PC-9 (cell line): ENCODE measurements at regions not wholly inside any gene's neighbourhood (a gene's known extent, or its start where the extent isn't known, plus 50 kb on each side); places are given as distances from the start of the nearest gene placed in this dataset.

Experiments used
- EZH2 ChIP-seq: fragments of 200-600 bp; sonication (generic); IDR thresholded peaks from 2 replicates; pipeline ENCODE4 v1.8.0; 2017; ENCODE audit warnings: antibody characterized with exemption, low read depth
- TF ChIP-seq, protein P1 (sequence below): fragments of 200-600 bp; sonication (generic); conservative IDR thresholded peaks from 2 replicates; pipeline ENCODE4 v1.6.1; 2017; ENCODE audit warnings: mixed run types, antibody characterized with exemption, mild to moderate bottlenecking, moderate library complexity

DNA sequence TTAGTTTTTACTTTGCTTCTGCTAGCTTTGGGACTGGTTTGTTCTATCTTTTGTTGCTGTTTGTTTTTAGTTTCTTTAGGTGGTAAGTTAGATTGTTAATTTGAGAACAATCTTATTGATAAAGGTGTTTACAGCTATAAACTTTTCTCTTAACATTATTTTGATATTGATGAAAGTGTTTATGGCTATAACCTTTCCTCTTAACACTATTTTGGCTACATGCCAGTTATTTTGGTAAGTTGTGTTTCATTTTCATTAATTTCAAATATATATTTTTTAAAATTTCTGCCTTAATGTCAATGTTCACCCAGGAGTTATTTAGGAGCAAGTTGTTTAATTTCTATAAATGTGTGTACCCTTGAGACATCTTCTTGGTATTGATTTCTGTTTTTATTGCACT, 229.6 kb upstream of the SYT4 start:
- TF ChIP-seq, protein P1, sequence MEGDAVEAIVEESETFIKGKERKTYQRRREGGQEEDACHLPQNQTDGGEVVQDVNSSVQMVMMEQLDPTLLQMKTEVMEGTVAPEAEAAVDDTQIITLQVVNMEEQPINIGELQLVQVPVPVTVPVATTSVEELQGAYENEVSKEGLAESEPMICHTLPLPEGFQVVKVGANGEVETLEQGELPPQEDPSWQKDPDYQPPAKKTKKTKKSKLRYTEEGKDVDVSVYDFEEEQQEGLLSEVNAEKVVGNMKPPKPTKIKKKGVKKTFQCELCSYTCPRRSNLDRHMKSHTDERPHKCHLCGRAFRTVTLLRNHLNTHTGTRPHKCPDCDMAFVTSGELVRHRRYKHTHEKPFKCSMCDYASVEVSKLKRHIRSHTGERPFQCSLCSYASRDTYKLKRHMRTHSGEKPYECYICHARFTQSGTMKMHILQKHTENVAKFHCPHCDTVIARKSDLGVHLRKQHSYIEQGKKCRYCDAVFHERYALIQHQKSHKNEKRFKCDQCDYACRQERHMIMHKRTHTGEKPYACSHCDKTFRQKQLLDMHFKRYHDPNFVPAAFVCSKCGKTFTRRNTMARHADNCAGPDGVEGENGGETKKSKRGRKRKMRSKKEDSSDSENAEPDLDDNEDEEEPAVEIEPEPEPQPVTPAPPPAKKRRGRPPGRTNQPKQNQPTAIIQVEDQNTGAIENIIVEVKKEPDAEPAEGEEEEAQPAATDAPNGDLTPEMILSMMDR: no peak
- TF ChIP-seq EZH2: no peak
